ENCODE measurements at regions not wholly inside any gene's neighbourhood (a gene's known extent, or its start where the extent isn't known, plus 50 kb on each side); places are given as distances from the start of the nearest gene placed in this dataset.
"Not testable (repeated sequence)": the region's sequence is repeated elsewhere in the genome, so short reads cannot be mapped to it uniquely, and the experiment has no call there.

- not testable (repeated sequence) for TF ChIP-seq CTCF, POLR2A (IDR thresholded peaks at IDR 0.05)
Observed at GRCh38 chr1:188752027-188752426, 1725.6 kb downstream of the BRINP3 start.
